Small intestine (tissue), 7 donors: ENCODE measurements at regions not wholly inside any gene's neighbourhood (a gene's known extent, or its start where the extent isn't known, plus 50 kb on each side); places are given as distances from the start of the nearest gene placed in this dataset.
A peak's percentile ranks its signal among the peaks of the same experiment; 100 is the strongest.
"Not testable (repeated sequence)": the region's sequence is repeated elsewhere in the genome, so short reads cannot be mapped to it uniquely, and the experiment has no call there.

Experiments
- DNase-seq, 2 donors: peaks; one replicate each; pipeline versions ENCODE4 v3.0.0 to v3.0.0-alpha.2; 2013
- FAIRE-seq: peaks from 2 replicates; lab custom pipeline; 2012; peaks lifted over from hg19 to GRCh38; lab: Jason Lieb, UNC
- H3K27ac ChIP-seq, 3 donors: one replicate each; pipeline ENCODE4 v1.5.1; 2013; ENCODE audit warnings: low read length in 2 of 3, mild to moderate bottlenecking in 2 of 3, control low read depth in 1 of 3, inconsistent platforms in 1 of 3, low read depth in 1 of 3, moderate library complexity in 1 of 3
- H3K27me3 ChIP-seq, 3 donors: one replicate each; pipeline ENCODE4 v1.6.1; 2013; ENCODE audit warnings: low read length in 3 of 3, inconsistent platforms in 1 of 3; ENCODE audit not compliant: control insufficient read depth in 3 of 3, insufficient read depth in 3 of 3
- H3K36me3 ChIP-seq, 3 donors: one replicate each; pipeline ENCODE4 v1.6.1; 2013; ENCODE audit warnings: low read length in 3 of 3, inconsistent platforms in 1 of 3, low read depth in 1 of 3, mild to moderate bottlenecking in 1 of 3, moderate library complexity in 1 of 3; ENCODE audit not compliant: control insufficient read depth in 3 of 3, insufficient read depth in 2 of 3
- H3K4me1 ChIP-seq, 3 donors: one replicate each; pipeline ENCODE4 v1.6.1; 2013; ENCODE audit warnings: low read length in 2 of 3, inconsistent platforms in 1 of 3, low read depth in 1 of 3, mild to moderate bottlenecking in 1 of 3, moderate library complexity in 1 of 3; ENCODE audit not compliant: control insufficient read depth in 3 of 3, insufficient read depth in 2 of 3
- H3K4me3 ChIP-seq, 3 donors: one replicate each; pipeline ENCODE4 v1.5.1; 2013; ENCODE audit warnings: low read length in 3 of 3, control low read depth in 1 of 3, inconsistent platforms in 1 of 3, low read depth in 1 of 3, mild to moderate bottlenecking in 1 of 3, moderate library complexity in 1 of 3
- H3K9me3 ChIP-seq, 2 donors: one replicate each; pipeline ENCODE4 v1.6.1; 2013; ENCODE audit warnings: low read depth in 1 of 2, low read length in 1 of 2; ENCODE audit not compliant: control insufficient read depth in 2 of 2, insufficient read depth in 1 of 2
- WGBS, 3 donors: extraction: QIAGEN DNeasy Blood & Tissue Kit; methylation state at CpG; one replicate each; pipeline ENCODE4 v1.1.7; 2013; 5-methylcytosine and 5-hydroxymethylcytosine counted together
- donor health status: healthy with polysubstance abuse.
- donor health status: control.
- donor health status: control.
- donor health status: Bipolar disorder and iron deficiency.
- donor health status: healthy.

DNA sequence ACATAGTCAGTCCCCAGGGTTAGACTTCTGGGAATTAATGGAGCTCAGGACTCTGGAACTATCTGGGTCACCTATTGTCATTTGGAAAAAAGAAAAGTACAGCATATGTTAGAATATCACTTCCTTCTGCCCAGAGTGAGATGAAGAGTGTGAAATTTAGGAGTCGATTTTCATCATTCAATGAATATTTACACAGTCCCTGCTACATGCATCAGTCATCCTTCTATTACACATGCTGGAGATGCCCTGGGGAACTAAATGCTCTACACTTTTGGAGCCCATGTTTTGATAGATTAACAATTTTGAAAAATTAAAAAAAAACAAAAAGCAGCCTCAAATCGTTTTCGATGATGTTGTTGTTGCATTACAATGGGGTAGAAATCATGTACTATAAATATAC lies 315.4 kb downstream of the ALDH8A1 start:
- no peaks in the 10 kb centered on the region for H3K9me3 ChIP-seq
- FAIRE-seq (no peak), DNase-seq (no peak)
- WGBS, 3 donors = 91 to 94% (median 94%) methylated on average over 3 of the region's 3 CpGs
- no peak overlapping the region for H3K27ac ChIP-seq
- H3K4me1 ChIP-seq = peaks cover 0 to 3% (median 0%) of the 10 kb centered on the region in 3 donors
- H3K27me3 ChIP-seq = no peaks in the 10 kb centered on the region
- no peak overlapping the region for H3K4me3 ChIP-seq
- H3K36me3 ChIP-seq = no peaks in the 10 kb centered on the region

DNA sequence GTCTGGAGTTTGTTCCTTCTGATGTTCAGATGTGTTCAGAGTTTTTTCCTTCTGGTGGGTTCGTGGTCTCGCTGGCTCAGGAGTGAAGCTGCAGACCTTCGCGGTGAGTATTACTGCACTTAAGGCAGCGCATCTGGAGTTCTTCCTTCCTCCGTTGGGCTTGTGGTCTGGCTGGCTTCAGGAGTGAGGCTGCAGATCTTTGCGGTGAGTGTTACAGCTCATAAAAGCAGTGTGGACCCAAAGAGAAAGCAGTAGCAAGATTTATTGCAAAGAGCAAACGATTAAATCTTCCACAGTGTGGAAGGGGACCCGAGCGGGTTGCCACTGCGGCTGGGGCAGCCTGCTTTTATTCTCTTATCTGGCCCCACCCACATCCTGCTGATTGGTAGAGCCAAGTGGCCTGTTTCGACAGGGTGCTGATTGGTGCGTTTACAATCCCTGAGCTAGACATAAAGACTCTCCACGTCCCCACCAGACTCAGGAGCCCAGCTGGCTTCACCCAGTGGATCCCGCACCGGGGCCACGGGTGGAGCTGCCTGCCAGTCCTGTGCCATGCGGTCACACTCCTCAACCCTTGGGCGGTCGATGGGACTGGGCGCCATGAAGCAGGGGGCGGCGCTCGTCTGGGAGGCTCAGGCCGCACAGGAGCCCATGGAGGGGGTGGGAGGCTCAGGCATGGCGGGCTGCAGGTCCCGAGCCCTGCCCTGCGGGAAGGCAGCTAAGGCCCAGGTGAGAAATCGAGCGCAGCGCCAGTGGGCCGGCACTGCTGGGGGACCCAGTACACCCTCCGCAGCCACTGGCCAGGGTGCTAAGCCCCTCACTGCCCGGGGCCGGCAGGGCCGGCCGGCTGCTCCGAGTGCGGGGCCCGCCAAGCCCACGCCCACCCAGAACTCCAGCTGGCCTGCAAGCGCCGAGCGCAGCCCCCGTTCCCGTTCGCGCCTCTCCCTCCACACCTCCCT lies 315.3 kb upstream of the SGK1 start:
- 88 to 94% (median 90%) methylated on average over 41 to 48 of the region's 48 CpGs for WGBS, 3 donors
- FAIRE-seq, DNase-seq: not testable (repeated sequence)

DNA sequence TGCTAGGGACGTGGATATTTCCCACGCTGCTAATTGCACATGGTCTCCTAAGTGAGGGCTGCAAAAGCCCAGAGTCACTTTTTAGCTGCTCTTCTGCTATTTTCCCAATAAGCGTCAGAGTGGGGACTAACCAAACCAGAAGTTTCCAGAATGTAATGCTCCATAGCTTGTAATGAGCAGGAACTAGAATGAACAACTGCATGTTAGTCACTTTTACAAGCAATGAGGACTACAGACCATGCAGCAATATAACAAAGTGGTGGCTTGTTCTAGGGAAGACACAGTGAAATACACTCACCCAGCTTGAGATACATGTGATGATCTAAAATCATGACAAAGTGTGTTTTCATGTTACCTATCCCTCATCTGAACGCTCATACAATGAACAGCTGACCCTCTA lies 314.1 kb upstream of the SGK1 start:
- WGBS, 3 donors = 91 to 97% (median 91%) methylated on average over 4 of the region's 4 CpGs
- no peaks in the 10 kb centered on the region for H3K9me3 ChIP-seq
- FAIRE-seq (no peak), DNase-seq (no peak)
- no peak overlapping the region for H3K4me3 ChIP-seq
- no peaks in the 10 kb centered on the region for H3K27me3 ChIP-seq
- H3K36me3 ChIP-seq = no peaks in the 10 kb centered on the region
- no peak overlapping the region for H3K27ac ChIP-seq
- peaks cover 0 to 3% (median 0%) of the 10 kb centered on the region in 3 donors for H3K4me1 ChIP-seq

More for the DNA sequence above, 315.3 kb upstream of the SGK1 start:
- not testable (repeated sequence) for H3K27me3 ChIP-seq, H3K4me3 ChIP-seq, H3K27ac ChIP-seq, H3K36me3 ChIP-seq, H3K4me1 ChIP-seq, H3K9me3 ChIP-seq

DNA sequence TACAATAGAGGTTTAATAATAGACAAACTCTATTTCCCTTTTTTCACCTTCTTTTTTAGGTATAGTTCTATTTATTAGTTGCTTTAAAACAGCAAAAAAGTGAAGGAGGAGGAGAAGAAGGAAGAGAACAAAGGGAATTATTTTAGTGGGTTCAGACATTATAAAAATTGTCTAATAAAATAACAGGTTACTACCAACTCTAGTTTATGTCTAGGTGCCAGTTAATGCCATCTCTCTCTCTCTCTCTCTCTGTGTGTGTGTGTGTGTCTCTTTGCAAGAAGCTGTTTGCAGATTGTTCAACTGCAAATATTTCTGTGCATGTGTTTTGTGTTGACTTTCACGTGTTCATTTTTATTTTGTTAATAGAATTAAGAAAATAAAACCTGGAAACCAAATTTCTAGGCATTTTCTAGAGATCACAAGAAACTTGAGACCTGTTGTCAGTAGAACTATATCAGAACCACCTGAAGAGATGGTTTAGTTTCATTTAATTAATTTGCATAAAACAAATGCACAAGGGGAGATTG lies 313.5 kb upstream of the SGK1 start:
- H3K4me1 ChIP-seq = peaks cover 0 to 3% (median 0%) of the 10 kb centered on the region in 3 donors
- DNase-seq = no peak
- no peak overlapping the region for H3K4me3 ChIP-seq
- no peak overlapping the region for H3K27ac ChIP-seq
- WGBS, 3 donors = 67 to 75% (median 72%) methylated on average over 1 of the region's 1 CpG
- H3K36me3 ChIP-seq = no peaks in the 10 kb centered on the region
- no peaks in the 10 kb centered on the region for H3K9me3 ChIP-seq
- H3K27me3 ChIP-seq = no peaks in the 10 kb centered on the region
- no peak for FAIRE-seq

DNA sequence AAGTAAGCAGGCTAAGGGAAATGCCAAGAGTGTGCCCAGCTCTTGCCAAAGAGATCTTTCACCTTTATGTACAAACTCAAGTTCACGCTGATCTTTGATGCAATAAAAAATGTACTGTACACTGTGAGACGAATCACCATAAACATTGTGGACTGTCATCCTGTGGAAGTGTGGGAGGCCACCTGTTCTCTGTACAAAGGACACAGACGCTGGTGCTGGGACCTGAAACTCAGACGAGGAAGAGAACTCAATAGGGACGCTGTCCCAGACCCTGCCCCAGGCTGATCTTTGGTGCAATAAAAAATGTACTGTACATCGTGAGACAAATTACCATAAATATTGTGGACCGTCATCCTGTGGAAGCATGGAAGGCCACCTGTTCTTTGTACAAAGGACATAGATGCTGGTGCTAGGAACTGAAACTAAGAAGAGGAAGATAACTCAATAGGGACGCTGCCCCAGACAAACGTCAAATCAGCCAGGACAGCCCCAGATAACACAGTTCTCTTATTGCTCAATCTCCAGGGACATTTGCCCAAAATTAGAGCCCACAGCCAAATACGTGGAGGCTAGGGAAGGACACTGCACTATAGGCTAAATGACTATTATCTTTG lies 312.7 kb upstream of the SGK1 start:
- Histone ChIP-seq H3K4me3 (peak overlapping the region in 2 of 3 donors; percentile 5 to 19), H3K27ac (peak overlapping the region; percentile 45 to 87 (median 63)), H3K27me3 (no peaks in the 10 kb centered on the region), H3K9me3 (no peaks in the 10 kb centered on the region), H3K4me1 (peaks cover 0 to 3% (median 3%) of the 10 kb centered on the region in 3 donors), H3K36me3 (no peaks in the 10 kb centered on the region)
- DNase-seq (peak; percentile 71 to 98), FAIRE-seq (peak; percentile 36)
- 14 to 39% (median 31%) methylated on average over 10 of the region's 10 CpGs for WGBS, 3 donors

DNA sequence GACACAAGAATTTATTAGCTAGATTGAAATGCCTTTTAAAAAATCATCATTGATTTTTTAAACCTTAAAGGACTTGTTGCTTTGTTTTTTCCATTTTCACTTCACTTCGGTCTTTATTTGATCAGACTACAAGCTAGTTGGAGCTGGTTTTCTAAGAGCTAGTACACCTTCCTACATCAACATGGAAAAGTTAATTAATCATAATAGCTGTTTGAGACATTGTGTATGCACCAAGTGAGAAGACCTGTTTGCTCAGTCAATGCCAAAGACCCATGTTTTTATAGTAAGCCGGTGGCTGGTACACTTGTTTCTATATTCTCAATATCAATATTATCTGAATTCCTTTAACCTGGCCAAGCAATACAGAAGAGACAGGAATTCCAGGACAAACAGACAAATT lies 310.2 kb upstream of the SGK1 start:
- no peaks in the 10 kb centered on the region for H3K36me3 ChIP-seq
- H3K9me3 ChIP-seq = no peaks in the 10 kb centered on the region
- FAIRE-seq = no peak
- no peak overlapping the region for H3K4me3 ChIP-seq
- WGBS, 3 donors = 88 to 96% (median 89%) methylated on average over 2 of the region's 2 CpGs
- no peak overlapping the region for H3K27ac ChIP-seq
- DNase-seq = no peak
- no peaks in the 10 kb centered on the region for H3K27me3 ChIP-seq
- peaks cover 0 to 3% (median 3%) of the 10 kb centered on the region in 3 donors for H3K4me1 ChIP-seq

DNA sequence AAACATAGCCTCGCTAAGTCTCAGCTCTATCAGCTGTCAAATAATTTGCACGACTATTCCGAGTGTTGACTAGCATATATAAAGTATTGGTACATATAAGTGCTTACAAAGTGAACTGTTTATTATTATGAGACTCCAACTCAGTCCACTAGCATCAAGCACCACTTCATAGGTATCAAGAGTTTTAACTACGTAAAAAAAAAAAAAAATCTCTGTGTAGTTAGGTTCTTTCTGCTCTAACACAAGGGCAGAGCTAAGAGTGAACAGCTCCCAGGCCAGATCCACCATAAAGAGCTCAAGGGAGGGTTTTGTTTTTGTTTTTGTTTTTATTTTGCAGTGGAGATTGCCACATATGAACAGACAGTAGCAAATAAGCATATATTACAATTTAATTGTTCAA lies 309.8 kb upstream of the SGK1 start:
- 93 to 95% (median 94%) methylated on average over 4 of the region's 4 CpGs for WGBS, 3 donors
- Histone ChIP-seq H3K27me3 (no peaks in the 10 kb centered on the region), H3K4me1 (peaks cover 0 to 3% (median 3%) of the 10 kb centered on the region in 3 donors), H3K4me3 (no peak overlapping the region), H3K9me3 (no peaks in the 10 kb centered on the region), H3K36me3 (no peaks in the 10 kb centered on the region), H3K27ac (no peak overlapping the region)
- FAIRE-seq (no peak), DNase-seq (no peak)

DNA sequence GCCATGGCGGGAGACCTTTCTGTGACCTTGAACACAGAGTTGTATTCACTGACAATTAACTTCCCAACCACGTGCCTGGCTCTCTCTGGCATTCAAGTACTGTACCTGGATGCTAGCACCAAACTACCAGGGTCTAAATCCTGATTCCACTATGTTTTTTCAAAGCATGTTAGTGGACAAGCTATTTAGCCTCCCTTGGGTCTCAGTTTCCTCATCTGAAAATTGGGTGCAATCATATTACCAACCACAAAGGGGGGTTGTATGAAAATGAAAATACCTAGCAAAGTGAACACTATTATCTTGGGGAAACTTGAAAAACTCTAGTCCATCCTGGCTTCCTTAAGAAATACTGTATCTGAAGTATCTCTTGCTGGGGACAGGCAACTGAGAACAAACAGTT lies 308.7 kb upstream of the SGK1 start:
- no peaks in the 10 kb centered on the region for H3K36me3 ChIP-seq
- peaks cover 0 to 3% (median 3%) of the 10 kb centered on the region in 3 donors for H3K4me1 ChIP-seq
- no peak for FAIRE-seq
- H3K4me3 ChIP-seq = no peak overlapping the region
- WGBS, 3 donors = 67 to 76% (median 76%) methylated on average over 2 of the region's 2 CpGs
- H3K9me3 ChIP-seq = no peaks in the 10 kb centered on the region
- H3K27ac ChIP-seq = no peak overlapping the region
- no peaks in the 10 kb centered on the region for H3K27me3 ChIP-seq
- DNase-seq = no peak
